ENCODE measurements at regions not wholly inside any gene's neighbourhood (a gene's known extent, or its start where the extent isn't known, plus 50 kb on each side); places are given as distances from the start of the nearest gene placed in this dataset.
A peak's percentile ranks its signal among the peaks of the same experiment; 100 is the strongest.

GRCh38 chr13:73422973-73423372, 364.2 kb downstream of the KLF5 start:
- Histone ChIP-seq H3K27me3 (no peaks in the 10 kb centered on the region), H3K4me2 (no peak overlapping the region), H4K20me1 (ENCODE audit: insufficient read depth, poor library complexity, severe bottlenecking) (no peaks in the 10 kb centered on the region), H3K36me3 (replicated peaks; ENCODE audit: insufficient read depth, low read depth) (no peaks in the 10 kb centered on the region), H3K79me2 (no peaks in the 10 kb centered on the region), H3K4me1 (ENCODE audit: insufficient read depth) (peaks cover 10% of the 10 kb centered on the region), H2AFZ (no peak overlapping the region), H3K27ac (peak overlapping the region; percentile 63), H3K4me3 (no peak overlapping the region), H3K9me3 (ENCODE audit: low read depth) (no peaks in the 10 kb centered on the region), H3K9me2 (replicated peaks; ENCODE audit: insufficient read depth) (no peaks in the 10 kb centered on the region)
- peak; percentile 25 for DNase-seq (ENCODE audit: low spot score)
- 60% methylated on average over 2 of the region's 2 CpGs for WGBS (ENCODE audit: low lambda C conversion rate, missing lambda C conversion rate)
- TF ChIP-seq EZH2phosphoT487 (IDR thresholded peaks at IDR 0.05; ENCODE audit: low read depth, severe bottlenecking, unreplicated experiment): no peak

DNA sequence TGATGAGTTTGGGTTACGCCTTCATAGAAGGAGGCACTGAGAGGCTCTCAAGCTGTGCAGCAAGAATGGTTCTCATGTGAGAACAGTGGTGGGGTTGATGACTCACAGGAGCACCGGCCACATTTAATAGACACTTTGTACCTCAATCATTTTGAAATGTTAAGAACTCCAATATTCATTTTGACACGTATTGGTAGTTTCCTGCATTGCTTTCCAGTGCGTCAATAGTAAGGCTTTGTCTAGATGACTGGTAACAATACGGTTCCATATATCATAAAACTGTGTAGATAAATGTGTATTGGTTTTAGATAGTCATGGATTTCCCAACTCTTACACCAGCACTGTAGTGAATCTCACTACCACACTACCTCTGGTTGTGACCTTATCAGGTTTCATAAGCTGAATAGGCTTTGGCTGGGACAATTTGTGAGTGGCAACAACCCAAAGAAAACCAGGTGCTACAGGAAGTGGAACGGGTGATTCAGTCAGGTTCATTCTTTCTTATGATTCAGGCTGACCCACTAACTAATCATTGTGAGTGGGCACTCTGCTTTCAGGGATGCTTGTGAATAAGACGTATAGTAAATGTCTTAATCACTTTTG, 362.6 kb downstream of the KLF5 start:
- H3K27ac ChIP-seq: peak overlapping the region; percentile 14
- no peak for DNase-seq (ENCODE audit: low spot score)
- H3K4me1 ChIP-seq (ENCODE audit: insufficient read depth): no peaks in the 10 kb centered on the region
- no peak overlapping the region for H3K4me3 ChIP-seq
- no peaks in the 10 kb centered on the region for H3K79me2 ChIP-seq
- no peaks in the 10 kb centered on the region for H3K36me3 ChIP-seq (replicated peaks; ENCODE audit: insufficient read depth, low read depth)
- WGBS (ENCODE audit: low lambda C conversion rate, missing lambda C conversion rate): 82% methylated on average over 7 of the region's 7 CpGs
- no peaks in the 10 kb centered on the region for H3K27me3 ChIP-seq
- H3K4me2 ChIP-seq: no peak overlapping the region
- H4K20me1 ChIP-seq (ENCODE audit: insufficient read depth, poor library complexity, severe bottlenecking): no peaks in the 10 kb centered on the region
- H3K9me3 ChIP-seq (ENCODE audit: low read depth): no peaks in the 10 kb centered on the region
- H3K9me2 ChIP-seq (replicated peaks; ENCODE audit: insufficient read depth): no peaks in the 10 kb centered on the region
- TF ChIP-seq CTCF (IDR thresholded peaks at IDR 0.05; ENCODE audit: poor library complexity) (no peak), EZH2phosphoT487 (IDR thresholded peaks at IDR 0.05; ENCODE audit: low read depth, severe bottlenecking, unreplicated experiment) (no peak), EZH2 (IDR thresholded peaks at IDR 0.05; ENCODE audit: borderline replicate concordance) (no peak)
- no peak overlapping the region for H2AFZ ChIP-seq

DNA sequence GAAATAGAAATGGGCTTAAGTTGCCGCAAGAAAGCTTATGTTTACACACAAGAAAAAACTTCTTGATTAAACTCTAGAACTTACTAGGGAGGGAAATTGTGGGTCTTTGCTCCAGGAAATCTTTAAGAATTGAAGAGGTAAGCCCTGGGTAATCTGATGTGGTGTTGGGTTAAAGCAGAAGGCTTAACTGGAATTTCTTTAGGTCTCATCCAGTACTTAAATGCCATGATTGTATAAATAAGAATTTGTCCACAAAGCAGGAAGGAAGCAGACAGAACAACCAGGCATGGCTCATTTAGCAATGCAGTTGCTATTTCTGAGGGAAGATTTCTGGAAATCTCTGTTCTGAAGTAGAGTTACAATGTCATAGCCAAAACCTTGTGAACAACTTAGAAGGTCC, 360.4 kb downstream of the KLF5 start:
- TF ChIP-seq CTCF (IDR thresholded peaks at IDR 0.05; ENCODE audit: poor library complexity) (no peak), EZH2 (IDR thresholded peaks at IDR 0.05; ENCODE audit: borderline replicate concordance) (no peak), EZH2phosphoT487 (IDR thresholded peaks at IDR 0.05; ENCODE audit: low read depth, severe bottlenecking, unreplicated experiment) (no peak)
- Histone ChIP-seq H4K20me1 (ENCODE audit: insufficient read depth, poor library complexity, severe bottlenecking) (no peaks in the 10 kb centered on the region), H3K9me2 (replicated peaks; ENCODE audit: insufficient read depth) (no peaks in the 10 kb centered on the region), H3K9me3 (ENCODE audit: low read depth) (no peaks in the 10 kb centered on the region), H3K27ac (no peak overlapping the region), H3K79me2 (no peaks in the 10 kb centered on the region), H2AFZ (no peak overlapping the region), H3K27me3 (no peaks in the 10 kb centered on the region), H3K4me3 (no peak overlapping the region), H3K36me3 (replicated peaks; ENCODE audit: insufficient read depth, low read depth) (no peaks in the 10 kb centered on the region), H3K4me1 (ENCODE audit: insufficient read depth) (no peaks in the 10 kb centered on the region), H3K4me2 (no peak overlapping the region)
- no peak for DNase-seq (ENCODE audit: low spot score)
- 52% methylated on average over 1 of the region's 1 CpG for WGBS (ENCODE audit: low lambda C conversion rate, missing lambda C conversion rate)

- no peaks in the 10 kb centered on the region for H3K79me2 ChIP-seq
- no peak overlapping the region for H3K27ac ChIP-seq
- TF ChIP-seq CTCF (IDR thresholded peaks at IDR 0.05; ENCODE audit: poor library complexity) (peak; percentile 11), EZH2phosphoT487 (IDR thresholded peaks at IDR 0.05; ENCODE audit: low read depth, severe bottlenecking, unreplicated experiment) (no peak)
- no peak overlapping the region for H2AFZ ChIP-seq
- no peaks in the 10 kb centered on the region for H3K9me3 ChIP-seq (ENCODE audit: low read depth)
- no peak overlapping the region for H3K4me2 ChIP-seq
- H4K20me1 ChIP-seq (ENCODE audit: insufficient read depth, poor library complexity, severe bottlenecking): no peaks in the 10 kb centered on the region
- 94% methylated on average over 13 of the region's 13 CpGs for WGBS (ENCODE audit: low lambda C conversion rate, missing lambda C conversion rate)
- H3K27me3 ChIP-seq: no peaks in the 10 kb centered on the region
- H3K4me1 ChIP-seq (ENCODE audit: insufficient read depth): peaks cover 5% of the 10 kb centered on the region
- no peaks in the 10 kb centered on the region for H3K9me2 ChIP-seq (replicated peaks; ENCODE audit: insufficient read depth)
- no peak for DNase-seq (ENCODE audit: low spot score)
- no peaks in the 10 kb centered on the region for H3K36me3 ChIP-seq (replicated peaks; ENCODE audit: insufficient read depth, low read depth)
- H3K4me3 ChIP-seq: no peak overlapping the region
These were observed 358.3 kb downstream of the KLF5 start for GRCh38 chr13:73417012-73417615.

Measured in hepatocyte (in vitro differentiated cells).